ENCODE measurements at regions not wholly inside any gene's neighbourhood (a gene's known extent, or its start where the extent isn't known, plus 50 kb on each side); places are given as distances from the start of the nearest gene placed in this dataset.
"Not testable (repeated sequence)": the region's sequence is repeated elsewhere in the genome, so short reads cannot be mapped to it uniquely, and the experiment has no call there.

GRCh38 chr3:15983232-15983631, 185.5 kb upstream of the ANKRD28 start:
- no peak for DNase-seq
- intact Hi-C loops (cut with DNase I): no loop called here
- Histone ChIP-seq H3K4me3 (no peak overlapping the region), H3K27ac (peak overlapping the region in 3 of 4 donors; percentile 20 to 28 (median 20)), H3K9me3 (peaks cover 0 to 2% (median 0%) of the 10 kb centered on the region in 4 donors), H3K27me3 (no peaks in the 10 kb centered on the region), H3K4me1 (no peaks in the 10 kb centered on the region), H3K36me3 (no peaks in the 10 kb centered on the region)
- TF ChIP-seq POLR2AphosphoS5 (IDR thresholded peaks at IDR 0.05) (no peak), EP300 (IDR thresholded peaks at IDR 0.05) (no peak), CTCF (IDR thresholded peaks at IDR 0.05) (no peak), POLR2A (IDR thresholded peaks at IDR 0.05) (no peak)
- 80 to 84% methylated on average over 2 of the region's 2 CpGs for WGBS, 2 donors

- intact Hi-C loops (cut with DNase I): no loop called here
- DNase-seq: no peak
- WGBS, 2 donors: 63 to 70% methylated on average over 1 of the region's 1 CpG
- Histone ChIP-seq H3K27ac (peak overlapping the region in 1 of 4 donors; percentile 20), H3K4me1 (no peaks in the 10 kb centered on the region), H3K9me3 (peaks cover 0 to 2% (median 0%) of the 10 kb centered on the region in 4 donors), H3K27me3 (no peaks in the 10 kb centered on the region), H3K4me3 (no peak overlapping the region), H3K36me3 (no peaks in the 10 kb centered on the region)
- TF ChIP-seq EP300 (IDR thresholded peaks at IDR 0.05): no peak
These were observed 185.9 kb upstream of the ANKRD28 start for GRCh38 chr3:15983693-15984092.

- intact Hi-C loops (cut with DNase I): no loop called here
- WGBS, 2 donors: 72 to 81% methylated on average over 1 of the region's 1 CpG
- TF ChIP-seq POLR2A (IDR thresholded peaks at IDR 0.05) (no peak), EP300 (IDR thresholded peaks at IDR 0.05) (no peak), CTCF (IDR thresholded peaks at IDR 0.05) (no peak), POLR2AphosphoS5 (IDR thresholded peaks at IDR 0.05) (no peak)
These were observed 185.1 kb upstream of the GALNT15 start for GRCh38 chr3:15989419-15989818.

GRCh38 chr3:15993660-15994059, 180.8 kb upstream of the GALNT15 start:
- H3K27me3 ChIP-seq; H3K36me3 ChIP-seq; DNase-seq; H3K4me3 ChIP-seq; H3K9me3 ChIP-seq; H3K4me1 ChIP-seq; intact Hi-C loops (cut with DNase I); H3K27ac ChIP-seq: not testable (repeated sequence)
- 92 to 96% methylated on average over 7 of the region's 7 CpGs for WGBS, 2 donors

More at GRCh38 chr3:15989419-15989818, 185.1 kb upstream of the GALNT15 start:
- H3K9me3 ChIP-seq: no peaks in the 10 kb centered on the region
- no peak overlapping the region for H3K4me3 ChIP-seq
- no peaks in the 10 kb centered on the region for H3K36me3 ChIP-seq
- DNase-seq: no peak
- no peaks in the 10 kb centered on the region for H3K4me1 ChIP-seq
- no peak overlapping the region for H3K27ac ChIP-seq
- no peaks in the 10 kb centered on the region for H3K27me3 ChIP-seq

- H3K9me3 ChIP-seq; H3K4me3 ChIP-seq; H3K36me3 ChIP-seq; H3K4me1 ChIP-seq; H3K27ac ChIP-seq; intact Hi-C loops (cut with DNase I); H3K27me3 ChIP-seq; DNase-seq: not testable (repeated sequence)
- WGBS, 2 donors: 94 to 96% methylated on average over 17 of the region's 17 CpGs
These were observed 178.0 kb upstream of the GALNT15 start for GRCh38 chr3:15996496-15996895.

- Histone ChIP-seq H3K4me3 (no peak overlapping the region), H3K9me3 (no peaks in the 10 kb centered on the region), H3K36me3 (no peaks in the 10 kb centered on the region), H3K27ac (no peak overlapping the region), H3K27me3 (no peaks in the 10 kb centered on the region), H3K4me1 (no peaks in the 10 kb centered on the region)
- intact Hi-C loops (cut with DNase I): no loop called here
- 81 to 88% methylated on average over 4 of the region's 4 CpGs for WGBS, 2 donors
- DNase-seq: no peak
- no peak for TF ChIP-seq EP300 (IDR thresholded peaks at IDR 0.05)
- TF ChIP-seq CTCF (IDR thresholded peaks at IDR 0.05): no peak
- TF ChIP-seq POLR2A (IDR thresholded peaks at IDR 0.05): no peak
- TF ChIP-seq POLR2AphosphoS5 (IDR thresholded peaks at IDR 0.05): no peak
These were observed 177.1 kb upstream of the GALNT15 start for GRCh38 chr3:15997274-15997943.
